ENCODE measurements at regions not wholly inside any gene's neighbourhood (a gene's known extent, or its start where the extent isn't known, plus 50 kb on each side); places are given as distances from the start of the nearest gene placed in this dataset.

- in situ Hi-C loops (cut with MboI; ENCODE audit: low pct_unique_long_range_greater_than_20kb, low sequenced_read_pairs, unreplicated experiment): no loop called here
- no peak for DNase-seq (ENCODE audit: low spot score)
- TF ChIP-seq CTCF (IDR thresholded peaks at IDR 0.05; ENCODE audit: extremely low read depth, insufficient read depth, missing control alignments): no peak
These were observed 191.6 kb upstream of the ARHGAP20 start for GRCh38 chr11:110903830-110904229.

- no peak for DNase-seq (ENCODE audit: low spot score)
- in situ Hi-C loops (cut with MboI; ENCODE audit: low pct_unique_long_range_greater_than_20kb, low sequenced_read_pairs, unreplicated experiment): no loop called here
- TF ChIP-seq CTCF (IDR thresholded peaks at IDR 0.05; ENCODE audit: extremely low read depth, insufficient read depth, missing control alignments): no peak
These were observed 191.1 kb upstream of the ARHGAP20 start for GRCh38 chr11:110903378-110903777.

DNA sequence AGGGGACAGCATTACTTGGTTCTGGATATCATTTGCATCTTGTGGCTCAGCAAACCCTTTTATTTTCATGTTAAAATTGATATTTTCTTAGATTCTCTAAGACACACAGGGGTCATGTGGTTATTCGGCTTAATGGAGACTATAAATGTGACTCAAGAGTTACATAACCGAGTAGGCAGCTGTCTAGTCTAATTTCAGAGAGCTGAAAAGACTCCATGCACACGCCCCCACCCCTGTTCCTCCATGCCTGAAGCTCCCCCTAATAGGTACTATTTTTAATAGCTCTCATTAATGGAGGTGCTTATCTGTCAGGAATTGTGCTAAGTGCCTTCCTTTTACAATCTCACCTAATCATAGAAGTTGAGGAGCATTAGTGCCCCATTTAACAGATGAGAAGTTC is 189.2 kb upstream of the ARHGAP20 start:
- no peak for DNase-seq (ENCODE audit: low spot score)
- no peak for TF ChIP-seq CTCF (IDR thresholded peaks at IDR 0.05; ENCODE audit: extremely low read depth, insufficient read depth, missing control alignments)
- in situ Hi-C loops (cut with MboI; ENCODE audit: low pct_unique_long_range_greater_than_20kb, low sequenced_read_pairs, unreplicated experiment): no loop called here

DNA sequence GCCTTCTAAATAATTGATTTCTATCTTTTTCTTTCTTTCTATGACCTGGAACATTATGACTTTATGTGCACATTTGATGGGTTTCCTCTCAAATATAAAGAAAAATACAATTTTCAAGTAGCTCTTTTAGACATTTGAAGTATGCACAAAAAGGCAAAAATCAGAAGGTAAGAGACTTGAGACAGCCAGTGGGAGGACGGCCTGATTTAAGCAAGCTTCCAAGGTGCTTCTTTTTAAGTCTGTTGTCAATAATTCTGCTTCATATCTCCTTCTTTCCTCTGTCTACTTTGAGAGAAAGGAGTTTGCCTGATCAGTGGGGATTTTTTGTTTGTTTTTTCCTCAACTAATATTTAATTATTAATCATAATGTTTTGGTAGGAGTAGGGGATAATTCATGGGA is 188.2 kb upstream of the ARHGAP20 start:
- no peak for TF ChIP-seq CTCF (IDR thresholded peaks at IDR 0.05; ENCODE audit: extremely low read depth, insufficient read depth, missing control alignments)
- no peak for DNase-seq (ENCODE audit: low spot score)
- in situ Hi-C loops (cut with MboI; ENCODE audit: low pct_unique_long_range_greater_than_20kb, low sequenced_read_pairs, unreplicated experiment): no loop called here

DNA sequence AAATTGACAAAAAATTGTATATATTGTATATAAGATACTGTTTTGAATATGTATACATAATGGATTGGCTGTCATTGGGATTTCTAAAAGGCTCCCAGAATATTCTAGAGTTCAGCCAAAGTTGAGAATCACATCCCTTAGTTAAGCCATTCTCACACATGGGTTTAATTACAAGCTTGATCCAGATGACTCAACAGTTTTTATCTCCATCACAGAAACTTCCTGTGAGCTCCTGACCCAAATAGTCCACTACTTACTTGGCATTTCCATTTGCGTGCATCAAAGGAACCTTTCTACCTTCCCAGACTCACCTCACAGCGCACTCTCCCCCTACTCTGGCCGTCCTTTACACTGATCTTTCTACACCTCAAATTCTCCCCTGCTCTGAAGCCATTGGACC is 184.8 kb upstream of the ARHGAP20 start:
- no peak for TF ChIP-seq CTCF (IDR thresholded peaks at IDR 0.05; ENCODE audit: extremely low read depth, insufficient read depth, missing control alignments)
- in situ Hi-C loops (cut with MboI; ENCODE audit: low pct_unique_long_range_greater_than_20kb, low sequenced_read_pairs, unreplicated experiment): no loop called here
- DNase-seq (ENCODE audit: low spot score): no peak

DNA sequence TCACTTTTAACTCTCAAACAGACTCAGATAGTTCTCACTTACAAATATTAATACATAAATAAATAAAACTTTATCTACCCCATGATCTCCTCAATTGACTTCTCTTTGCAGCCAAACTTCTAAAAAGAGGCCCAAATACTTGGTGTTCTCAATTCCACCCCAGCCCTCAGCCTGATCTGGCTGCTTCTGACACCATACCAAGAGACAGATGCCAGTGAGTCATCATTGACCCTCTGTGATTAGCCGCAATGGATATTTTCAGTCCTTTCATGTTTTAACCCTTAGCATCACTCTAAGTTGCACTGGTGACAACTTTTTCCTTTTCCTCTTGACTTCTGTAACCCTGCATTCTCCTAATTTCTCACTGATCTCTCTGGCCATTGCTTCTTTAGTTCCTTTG is 184.1 kb upstream of the ARHGAP20 start:
- TF ChIP-seq CTCF (IDR thresholded peaks at IDR 0.05; ENCODE audit: extremely low read depth, insufficient read depth, missing control alignments): no peak
- in situ Hi-C loops (cut with MboI; ENCODE audit: low pct_unique_long_range_greater_than_20kb, low sequenced_read_pairs, unreplicated experiment): no loop called here
- no peak for DNase-seq (ENCODE audit: low spot score)

DNA sequence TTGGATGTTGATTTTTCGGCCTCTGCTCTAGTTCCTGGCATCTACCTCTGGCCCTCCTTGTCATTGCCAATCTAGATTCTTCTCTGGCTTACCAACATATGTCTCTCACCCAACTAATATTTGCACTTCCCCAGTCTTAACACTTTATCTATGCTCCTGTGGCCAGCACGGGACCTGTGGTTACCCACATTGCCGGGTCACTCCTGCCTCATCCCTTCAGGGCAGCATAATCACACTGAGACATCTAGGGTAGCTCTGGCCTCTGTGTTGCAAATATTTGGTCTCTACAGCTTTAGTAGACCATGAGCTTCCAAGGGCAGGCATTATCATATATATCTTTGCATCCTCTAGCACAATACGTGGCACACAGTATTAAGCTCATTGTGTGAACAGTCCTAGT is 182.0 kb upstream of the ARHGAP20 start:
- in situ Hi-C loops (cut with MboI; ENCODE audit: low pct_unique_long_range_greater_than_20kb, low sequenced_read_pairs, unreplicated experiment): no loop called here

More for the DNA sequence above, 182.0 kb upstream of the ARHGAP20 start:
- TF ChIP-seq CTCF (IDR thresholded peaks at IDR 0.05; ENCODE audit: extremely low read depth, insufficient read depth, missing control alignments): no peak
- no peak for DNase-seq (ENCODE audit: low spot score)
